ENCODE measurements at regions not wholly inside any gene's neighbourhood (a gene's known extent, or its start where the extent isn't known, plus 50 kb on each side); places are given as distances from the start of the nearest gene placed in this dataset.

DNA sequence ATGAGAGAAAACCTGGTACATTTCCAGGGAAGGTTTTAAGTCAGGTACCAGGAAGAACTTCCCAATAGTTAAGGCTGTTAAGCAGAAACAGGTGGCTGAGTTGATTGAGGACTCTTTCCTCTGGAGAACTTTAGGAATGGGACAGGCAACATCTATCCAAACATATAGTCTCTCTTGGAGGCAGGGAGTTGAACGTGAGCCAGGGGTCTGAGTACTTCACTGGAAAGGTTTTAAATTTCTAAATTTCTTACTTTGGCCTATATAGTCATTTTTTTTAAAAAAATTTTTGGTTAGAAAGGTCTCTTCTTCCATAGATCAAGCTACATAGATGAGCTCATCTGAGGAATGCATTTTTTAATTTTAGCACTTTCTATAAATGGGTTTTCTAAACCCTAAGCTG, 261.4 kb upstream of the TCF4 start:
- Histone ChIP-seq H3K79me2 (ENCODE audit: control insufficient read depth, insufficient read depth, low read length) (no peaks in the 10 kb centered on the region), H3K27ac (ENCODE audit: control insufficient read depth, insufficient read depth) (no peak overlapping the region), H2AFZ (ENCODE audit: control insufficient read depth, low read depth, low read length) (no peak overlapping the region), H3K4me2 (ENCODE audit: control insufficient read depth, insufficient read depth) (no peak overlapping the region), H3K27me3 (replicated peaks in 1 of 2; ENCODE audit: control insufficient read depth in 2 of 2, insufficient read depth in 2 of 2, low read length in 1 of 2) (no peaks in the 10 kb centered on the region), H3K4me1 (ENCODE audit: control insufficient read depth, insufficient read depth, low read length) (no peaks in the 10 kb centered on the region), H4K20me1 (ENCODE audit: control insufficient read depth, insufficient read depth) (no peaks in the 10 kb centered on the region), H3K36me3 (ENCODE audit: control insufficient read depth in 2 of 2, insufficient read depth in 2 of 2, low read length in 1 of 2) (no peaks in the 10 kb centered on the region), H3K9ac (ENCODE audit: control insufficient read depth, insufficient read depth, low read length) (no peak overlapping the region), H3K4me3 (no peak overlapping the region), H3K9me3 (replicated peaks; ENCODE audit: control insufficient read depth, insufficient read depth, low read length) (no peaks in the 10 kb centered on the region)
- in situ Hi-C loops (cut with MboI): no loop called here
- 0% methylated on average over 1 of the region's 1 CpG for WGBS (ENCODE audit: insufficient coverage, insufficient replicate concordance, low lambda C conversion rate, missing lambda C conversion rate)
- no peak for TF ChIP-seq NFIC (IDR thresholded peaks at IDR 0.05; ENCODE audit: low read depth, low read length)
- TF ChIP-seq PML (IDR thresholded peaks at IDR 0.05; ENCODE audit: low read length): no peak
- TF ChIP-seq SMARCA5 (IDR thresholded peaks at IDR 0.05): no peak
- no peak for TF ChIP-seq ZNF24 (IDR thresholded peaks at IDR 0.05)
- no peak for TF ChIP-seq CREB1 (IDR thresholded peaks at IDR 0.05; ENCODE audit: low read depth)
- TF ChIP-seq E2F4 (IDR thresholded peaks at IDR 0.05; ENCODE audit: low read depth, low read length): no peak
- no peak for TF ChIP-seq MEF2B (IDR thresholded peaks at IDR 0.05; ENCODE audit: partially characterized antibody, poor library complexity, severe bottlenecking)
- TF ChIP-seq SMC3 (IDR thresholded peaks at IDR 0.05; ENCODE audit: borderline replicate concordance, low read length): no peak
- no peak for TF ChIP-seq STAT3 (IDR thresholded peaks at IDR 0.05; ENCODE audit: low read depth, low read length)
- TF ChIP-seq NKRF (conservative IDR thresholded peaks at IDR 0.05): no peak
- FAIRE-seq: no peak
- no peak for DNase-seq (ENCODE audit: low read depth, low spot score)
- SMC1A ChIA-PET (ENCODE audit: uncharacterized antibody, unreplicated experiment): no interaction called here
- ATAC-seq: no peak
- POLR2A ChIA-PET: no interaction called here
- intact Hi-C loops (cut with micrococcal nuclease; ENCODE audit: unreplicated experiment): no loop called here
- CTCF ChIA-PET: no interaction called here
- no TSS peak for BruUV-seq (replicated peaks)
- RAD21 ChIA-PET (ENCODE audit: unreplicated experiment): no interaction called here
